Choroid plexus epithelial cell (primary cell): ENCODE measurements at regions not wholly inside any gene's neighbourhood (a gene's known extent, or its start where the extent isn't known, plus 50 kb on each side); places are given as distances from the start of the nearest gene placed in this dataset.
A peak's percentile ranks its signal among the peaks of the same experiment; 100 is the strongest.

ENCODE experiments used
- DNase-seq: peaks from one replicate; pipeline ENCODE4 v3.0.0-alpha.2; 2010; ENCODE audit warnings: low read depth
- H3K4me3 ChIP-seq: 2 replicates; pipeline ENCODE4 v1.5.1; 2011; ENCODE audit warnings: low read depth, mild to moderate bottlenecking, control low read depth, low read length, moderate library complexity
- CTCF ChIP-seq: conservative IDR thresholded peaks from 2 replicates; pipeline ENCODE4 v1.5.1; 2011; ENCODE audit warnings: low read depth, mild to moderate bottlenecking, control low read depth, inconsistent platforms, low read length, moderate library complexity

- no peak overlapping the region for H3K4me3 ChIP-seq
- DNase-seq, result no peak
- no peak for TF ChIP-seq CTCF
Observed at GRCh38 chr2:217443601-217444000, 559.2 kb downstream of the TNS1 start.

- no peak for TF ChIP-seq CTCF
- DNase-seq, result peak; percentile 56
- H3K4me3 ChIP-seq, result no peak overlapping the region
Observed at GRCh38 chr2:217440000-217440399, 562.8 kb downstream of the TNS1 start.

- TF ChIP-seq CTCF, result no peak
- H3K4me3 ChIP-seq, result no peak overlapping the region
- DNase-seq, result no peak
Observed at GRCh38 chr2:217438821-217439220, 564.0 kb downstream of the TNS1 start.

GRCh38 chr2:217438136-217438535 lies 564.7 kb downstream of the TNS1 start:
- no peak overlapping the region for H3K4me3 ChIP-seq
- no peak for TF ChIP-seq CTCF
- DNase-seq, result no peak

GRCh38 chr2:217437290-217437870 lies 565.4 kb downstream of the TNS1 start:
- no peak for DNase-seq
- TF ChIP-seq CTCF, result no peak
- no peak overlapping the region for H3K4me3 ChIP-seq

- no peak for DNase-seq
- no peak for TF ChIP-seq CTCF
- no peak overlapping the region for H3K4me3 ChIP-seq
Observed at GRCh38 chr2:217436386-217436785, 566.4 kb downstream of the TNS1 start.

GRCh38 chr2:217434180-217434975 lies 568.4 kb downstream of the TNS1 start:
- H3K4me3 ChIP-seq, result no peak overlapping the region
- DNase-seq, result peak; percentile 100
- peak; percentile 12 for TF ChIP-seq CTCF
